NCI-H128 (cell line): ENCODE measurements at regions not wholly inside any gene's neighbourhood (a gene's known extent, or its start where the extent isn't known, plus 50 kb on each side); places are given as distances from the start of the nearest gene placed in this dataset.
"Not testable (repeated sequence)": the region's sequence is repeated elsewhere in the genome, so short reads cannot be mapped to it uniquely, and the experiment has no call there.

Experiments
- DNase-seq: peaks from one replicate; lab custom pipeline; 2025; ENCODE audit not compliant: unreplicated experiment; lab: John Stamatoyannopoulos, UW

DNA sequence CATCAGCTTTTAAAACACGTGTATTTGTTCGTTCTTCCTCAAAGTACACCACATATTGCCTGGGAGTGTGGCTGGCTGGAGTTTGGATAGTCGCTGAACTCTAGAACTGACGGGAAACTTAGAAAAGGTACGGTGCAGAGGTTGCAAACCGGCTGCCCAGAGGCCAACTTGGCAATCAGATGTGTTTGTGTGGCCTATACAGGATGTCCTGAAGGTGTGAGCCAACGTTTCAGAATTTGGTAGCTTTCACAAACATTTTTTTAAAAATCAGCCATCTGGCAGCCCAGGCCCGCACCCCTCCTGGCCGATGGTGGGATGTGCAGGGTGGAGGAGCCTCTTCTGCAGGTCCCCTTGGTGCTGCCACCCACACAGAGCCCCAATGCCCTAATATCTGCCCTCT lies 73.6 kb upstream of the SLC25A33 start:
- DNase-seq = no peak

DNA sequence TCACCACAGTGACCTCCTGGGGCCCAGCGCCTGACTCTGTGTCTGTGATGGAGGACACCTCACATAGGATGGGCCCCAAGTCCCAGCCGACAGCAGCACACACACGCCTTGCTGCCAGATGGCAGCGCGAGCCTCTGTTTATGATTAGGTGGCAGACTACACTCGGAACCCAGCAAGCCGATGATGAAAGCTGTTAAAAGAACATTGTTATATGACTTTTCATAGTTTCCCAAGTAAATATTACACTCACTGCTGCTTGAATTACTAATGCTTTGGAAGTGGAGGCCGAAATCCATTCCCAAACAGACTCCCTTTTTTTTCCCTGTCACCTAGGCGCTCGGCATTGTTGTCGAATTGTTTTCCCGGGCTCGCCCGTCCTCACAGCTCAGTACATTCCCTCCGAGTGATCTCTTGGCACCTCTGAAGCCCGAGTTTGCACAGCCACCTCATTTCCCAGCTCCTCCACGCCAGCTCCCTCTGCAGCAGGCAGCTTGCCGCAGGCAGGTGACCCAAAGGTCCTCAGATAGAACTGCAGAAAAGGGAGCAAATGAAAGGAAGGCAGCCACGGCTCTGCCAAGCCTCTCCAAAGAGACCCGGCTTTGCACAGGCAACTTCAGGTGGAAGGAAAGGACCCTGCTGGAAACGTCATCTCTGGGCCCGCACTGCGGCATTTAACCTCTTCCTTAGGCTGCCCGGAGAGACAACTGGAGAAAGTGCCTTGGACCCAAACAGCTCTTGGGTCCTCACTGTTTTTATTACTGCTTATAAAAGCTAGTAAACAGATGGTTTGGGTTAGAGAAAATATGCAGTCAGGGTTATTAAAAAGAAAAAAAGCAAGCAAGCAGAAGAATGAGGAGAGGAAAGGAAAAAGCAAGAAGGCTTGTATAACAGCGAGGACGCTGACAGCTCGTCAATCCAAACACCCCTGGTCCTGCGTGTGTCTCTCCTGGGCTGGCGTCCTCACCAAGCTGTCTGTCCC lies 72.2 kb upstream of the SLC25A33 start:
- no peak for DNase-seq

- not testable (repeated sequence) for DNase-seq
Measured at GRCh38 chr1:9469882-9470281, 69.4 kb upstream of the SLC25A33 start.

DNA sequence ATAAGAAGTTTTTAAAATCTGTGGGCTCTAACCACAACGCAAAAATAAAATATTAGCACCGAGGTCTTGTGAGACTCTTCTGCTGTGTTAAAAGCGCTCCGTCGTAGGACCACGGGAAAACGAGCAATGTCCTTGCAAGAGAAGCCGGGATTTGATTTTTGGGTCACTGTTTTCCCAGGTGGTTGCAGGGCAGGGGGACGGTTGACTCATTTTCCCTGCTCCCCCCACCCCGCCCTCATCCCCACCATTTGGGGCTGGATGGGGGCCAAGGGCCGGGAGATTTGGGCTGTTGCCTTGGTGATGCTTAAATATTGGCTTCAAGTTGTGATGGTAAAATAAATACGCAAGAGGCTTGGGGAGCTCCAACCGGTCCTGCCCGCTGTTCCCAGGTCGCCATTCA lies 67.6 kb upstream of the SLC25A33 start:
- DNase-seq = no peak

DNA sequence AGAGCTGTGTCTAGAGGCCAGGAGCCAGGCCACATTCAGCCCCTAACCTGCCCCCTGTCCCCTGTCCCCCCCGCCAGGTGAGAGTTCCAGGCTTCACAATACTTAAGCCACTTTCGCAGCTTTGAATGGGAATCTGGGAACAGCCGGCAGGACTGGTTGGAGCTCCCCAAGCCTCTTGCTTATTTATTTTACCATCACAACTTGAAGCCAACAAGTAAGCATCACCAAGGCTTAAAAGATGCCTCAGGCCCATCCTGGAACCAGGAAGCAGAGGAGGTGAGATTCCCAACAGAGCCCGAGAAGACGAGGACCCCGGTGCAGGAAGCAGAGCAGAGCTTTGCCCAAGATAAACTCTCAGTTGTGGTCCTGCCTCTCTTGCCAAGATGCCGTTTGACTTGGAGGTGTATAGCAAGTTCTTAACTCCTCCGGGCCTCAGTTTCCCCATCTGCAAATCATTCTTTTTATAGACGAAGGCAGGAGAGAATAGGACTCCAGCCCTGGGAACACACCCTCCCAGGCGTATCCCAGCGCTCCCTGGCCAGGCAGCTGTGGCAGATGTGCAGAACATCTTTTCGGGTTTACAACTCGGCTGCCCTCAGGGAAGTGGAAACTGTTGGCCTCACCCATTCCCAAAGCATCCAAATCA lies 66.8 kb upstream of the SLC25A33 start:
- DNase-seq = no peak

GRCh38 chr1:9473032-9473807 lies 66.0 kb upstream of the SLC25A33 start:
- DNase-seq = no peak

DNA sequence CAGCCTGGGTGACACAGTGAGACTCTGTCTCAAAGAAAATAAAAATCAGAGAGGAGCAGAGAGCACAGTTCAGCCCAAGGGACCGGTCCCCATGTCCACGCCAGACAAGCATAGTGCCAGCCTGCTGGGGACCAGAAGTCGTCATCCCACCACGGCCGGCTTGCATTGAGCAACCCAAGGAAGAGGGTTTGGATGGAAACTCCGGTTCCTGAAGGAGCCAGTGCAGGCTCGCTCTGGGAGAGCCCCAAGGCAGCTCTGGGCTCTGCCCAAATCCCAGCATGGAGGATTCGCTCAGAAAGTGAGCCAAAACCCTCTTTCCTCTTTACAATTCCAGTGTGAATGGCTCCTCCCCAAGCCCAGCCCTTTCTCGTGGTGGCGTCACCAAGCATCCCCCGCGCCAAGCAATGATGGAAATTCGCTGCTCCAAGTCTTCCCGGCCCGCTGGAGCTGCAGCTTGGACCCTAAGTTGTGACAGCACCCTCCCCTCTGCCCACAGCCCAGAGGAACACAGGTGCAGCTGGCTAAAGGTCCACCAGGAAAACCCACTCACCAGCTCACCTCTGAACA lies 64.1 kb upstream of the SLC25A33 start:
- DNase-seq = no peak

GRCh38 chr1:9476790-9477463 lies 62.3 kb upstream of the SLC25A33 start:
- no peak for DNase-seq

GRCh38 chr1:9477535-9477934 lies 61.7 kb upstream of the SLC25A33 start:
- DNase-seq = no peak

DNA sequence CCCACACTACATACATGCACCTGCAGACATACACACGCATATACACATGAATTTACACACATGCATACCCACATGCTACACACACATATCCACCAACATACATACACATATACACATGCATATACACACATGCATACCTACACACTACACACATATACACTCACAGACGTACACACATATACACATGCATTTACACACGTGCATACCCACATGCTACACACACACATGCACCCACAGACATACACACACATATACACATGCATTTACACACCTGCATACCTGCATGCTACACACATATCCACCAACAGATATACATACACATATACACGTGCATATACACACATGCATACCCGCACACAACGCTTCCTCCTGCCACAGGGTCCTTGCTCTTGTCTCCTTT lies 61.2 kb upstream of the SLC25A33 start:
- no peak for DNase-seq

GRCh38 chr1:9481048-9481447 lies 58.2 kb upstream of the SLC25A33 start:
- DNase-seq = no peak

GRCh38 chr1:9482403-9482802 lies 56.9 kb upstream of the SLC25A33 start:
- DNase-seq = no peak

DNA sequence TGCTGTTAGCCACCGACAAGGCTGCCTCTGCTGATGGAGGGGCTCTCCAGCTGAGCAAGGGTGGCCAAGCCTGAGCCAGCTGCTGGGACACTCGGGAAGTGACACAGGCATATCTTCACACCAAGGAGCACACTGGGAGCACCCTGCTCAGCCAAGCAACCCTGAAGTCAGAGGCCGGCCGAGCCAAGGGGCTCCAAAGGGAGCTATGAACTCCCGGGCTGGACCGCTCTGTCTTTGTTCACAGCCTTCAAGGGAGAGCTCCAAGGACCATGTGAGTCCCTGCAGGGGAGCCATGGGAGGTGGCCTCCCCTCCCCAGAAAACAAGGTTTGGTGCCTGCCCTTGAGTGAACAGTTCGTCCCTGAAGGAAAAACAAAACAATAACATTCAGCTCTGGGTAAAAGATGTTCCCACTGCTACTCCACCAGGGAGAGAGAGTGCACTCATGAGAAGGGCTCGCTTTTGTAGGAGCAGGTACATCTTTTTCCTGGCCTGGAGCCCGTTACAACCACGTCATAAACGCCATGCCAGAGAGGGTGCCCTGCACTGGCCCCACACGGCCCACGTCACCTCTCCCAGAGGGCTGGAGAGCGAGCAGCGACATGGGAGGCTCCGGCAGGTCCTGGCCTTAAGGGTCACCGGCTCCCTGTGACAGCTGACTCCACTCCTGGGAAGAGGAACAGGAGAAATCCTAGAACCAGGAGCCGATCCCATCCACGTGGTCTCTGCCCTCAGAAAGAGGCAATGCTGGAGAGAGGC lies 56.3 kb upstream of the SLC25A33 start:
- DNase-seq = no peak

DNA sequence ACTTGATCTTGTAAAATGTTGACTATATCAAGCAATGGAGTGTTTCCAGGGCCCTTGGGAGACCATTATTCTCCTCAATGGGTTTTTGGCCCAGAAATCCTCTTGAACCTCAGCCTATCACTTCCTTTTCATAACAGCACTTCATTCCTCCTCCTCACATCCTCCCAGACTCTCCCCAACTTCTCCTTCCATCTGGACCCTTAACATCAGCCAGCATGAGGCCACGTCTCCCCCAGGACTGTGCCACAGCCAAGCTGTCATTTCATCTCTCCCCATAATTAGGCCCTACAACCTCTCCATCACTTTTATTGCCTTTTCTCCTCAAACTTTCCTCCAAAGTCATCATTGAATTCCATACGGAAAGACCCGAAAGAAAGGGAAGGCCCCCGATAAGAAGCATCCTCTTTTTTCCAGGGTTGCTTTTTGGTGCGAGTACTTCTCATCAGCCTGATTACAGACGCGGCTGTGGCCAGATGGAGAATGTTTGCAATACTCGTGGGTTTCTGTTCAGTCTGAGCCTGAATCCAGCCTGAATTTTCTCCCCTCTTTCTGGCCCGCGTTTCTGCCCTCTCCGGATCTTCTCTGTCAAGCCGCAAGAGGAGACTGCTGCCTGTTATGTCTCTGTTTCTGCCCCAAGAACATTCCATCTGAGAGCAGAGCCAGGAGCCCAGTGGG lies 52.7 kb upstream of the SLC25A33 start:
- no peak for DNase-seq
